Upper lobe of left lung (tissue), 4 donors: ENCODE measurements at regions not wholly inside any gene's neighbourhood (a gene's known extent, or its start where the extent isn't known, plus 50 kb on each side); places are given as distances from the start of the nearest gene placed in this dataset.

ENCODE experiments used
- CTCF ChIP-seq, 6 experiments: fragments of 450-650 bp in 4 of 6; fragments of 200-600 bp in 2 of 6; sonication (generic) in 2 of 6; IDR thresholded peaks; one replicate each; pipeline ENCODE4 v1.5.1; 2016 to 2019; ENCODE audit warnings: antibody characterized with exemption in 6 of 6
- EP300 ChIP-seq, 4 donors: sonication (generic); formaldehyde crosslinking; IDR thresholded peaks; one replicate each; pipeline ENCODE4 v1.5.1; 2017; ENCODE audit warnings: antibody characterized with exemption in 4 of 4, control low read depth in 2 of 4

GRCh38 chr4:96993560-96993959 lies 1149.7 kb downstream of the STPG2 start:
- no peak for TF ChIP-seq CTCF (IDR thresholded peaks at IDR 0.05)
- TF ChIP-seq EP300 (IDR thresholded peaks at IDR 0.05): no peak
